Upper lobe of left lung (tissue), 4 donors: ENCODE measurements at regions not wholly inside any gene's neighbourhood (a gene's known extent, or its start where the extent isn't known, plus 50 kb on each side); places are given as distances from the start of the nearest gene placed in this dataset.

ENCODE experiments used
- CTCF ChIP-seq, 6 experiments: fragments of 450-650 bp in 4 of 6; fragments of 200-600 bp in 2 of 6; sonication (generic) in 2 of 6; IDR thresholded peaks; one replicate each; pipeline ENCODE4 v1.5.1; 2016 to 2019; ENCODE audit warnings: antibody characterized with exemption in 6 of 6
- EP300 ChIP-seq, 4 donors: sonication (generic); formaldehyde crosslinking; IDR thresholded peaks; one replicate each; pipeline ENCODE4 v1.5.1; 2017; ENCODE audit warnings: antibody characterized with exemption in 4 of 4, control low read depth in 2 of 4
- POLR2A ChIP-seq, 4 donors: fragments of 450-650 bp; IDR thresholded peaks; one replicate each; pipeline ENCODE4 v1.5.1; 2016 to 2017; ENCODE audit warnings: antibody characterized with exemption in 4 of 4, mild to moderate bottlenecking in 2 of 4
- POLR2AphosphoS5 ChIP-seq, 2 donors: sonication (generic); formaldehyde crosslinking; IDR thresholded peaks; one replicate each; pipeline ENCODE4 v1.5.1; 2017; ENCODE audit warnings: antibody characterized with exemption in 2 of 2

GRCh38 chr2:12277241-12278034, 439.3 kb upstream of the TRIB2 start:
- TF ChIP-seq POLR2A (IDR thresholded peaks at IDR 0.05) (no peak), CTCF (IDR thresholded peaks at IDR 0.05) (no peak), POLR2AphosphoS5 (IDR thresholded peaks at IDR 0.05) (no peak), EP300 (IDR thresholded peaks at IDR 0.05) (no peak)
